22Rv1 (cell line): ENCODE measurements at regions not wholly inside any gene's neighbourhood (a gene's known extent, or its start where the extent isn't known, plus 50 kb on each side); places are given as distances from the start of the nearest gene placed in this dataset.

Experiments
- CTCF ChIP-seq: fragments of 450-650 bp; IDR thresholded peaks from 2 replicates; pipeline ENCODE4 v1.5.1; 2017; ENCODE audit warnings: mild to moderate bottlenecking
- ZFX ChIP-seq: fragments of 450-650 bp; IDR thresholded peaks from 2 replicates; pipeline ENCODE4 v1.6.1; 2017; ENCODE audit warnings: antibody characterized with exemption, borderline replicate concordance

GRCh38 chr3:59596741-59597140, 546.9 kb upstream of the CFAP20DC start:
- no peak for TF ChIP-seq CTCF
- TF ChIP-seq ZFX: no peak
